HG03196 (cell line): ENCODE measurements at regions not wholly inside any gene's neighbourhood (a gene's known extent, or its start where the extent isn't known, plus 50 kb on each side); places are given as distances from the start of the nearest gene placed in this dataset.

Source experiments
- ATAC-seq: cut with Tn5 transposase; IDR thresholded peaks from one replicate; pipeline ENCODE4 v1.9.1; 2021; ENCODE audit not compliant: unreplicated experiment

- no peak for ATAC-seq
Measured at GRCh38 chr4:15364183-15364582, 63.6 kb upstream of the C1QTNF7 start.

- no peak for ATAC-seq
Measured at GRCh38 chr4:15365641-15366040, 62.2 kb upstream of the C1QTNF7 start.

GRCh38 chr4:15366721-15367120 is 61.1 kb upstream of the C1QTNF7 start:
- no peak for ATAC-seq

DNA sequence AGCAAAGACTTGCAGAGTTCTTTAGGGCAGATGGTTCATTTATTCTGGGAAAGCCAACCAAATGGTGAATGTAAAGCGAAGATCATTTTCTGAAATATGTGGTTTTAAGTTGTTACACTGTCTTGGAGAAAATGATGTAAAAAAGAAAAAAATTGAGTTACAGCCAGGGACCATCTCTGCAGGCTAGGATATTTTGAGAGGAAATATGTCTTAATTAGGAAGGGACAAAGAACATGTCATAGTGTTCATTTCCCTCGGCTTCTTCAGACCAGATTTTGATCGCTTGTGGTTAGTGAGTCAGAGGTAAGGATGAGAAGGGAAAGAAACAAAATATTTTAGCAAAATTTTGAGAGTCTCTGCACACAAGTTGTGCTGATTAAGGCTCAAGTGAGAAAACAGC is 59.0 kb upstream of the C1QTNF7 start:
- no peak for ATAC-seq

GRCh38 chr4:15370296-15370695 is 57.5 kb upstream of the C1QTNF7 start:
- ATAC-seq = no peak

GRCh38 chr4:15373363-15373762 is 54.5 kb upstream of the C1QTNF7 start:
- ATAC-seq = no peak

- no peak for ATAC-seq
Measured at GRCh38 chr4:15374656-15375055, 53.2 kb upstream of the C1QTNF7 start.

DNA sequence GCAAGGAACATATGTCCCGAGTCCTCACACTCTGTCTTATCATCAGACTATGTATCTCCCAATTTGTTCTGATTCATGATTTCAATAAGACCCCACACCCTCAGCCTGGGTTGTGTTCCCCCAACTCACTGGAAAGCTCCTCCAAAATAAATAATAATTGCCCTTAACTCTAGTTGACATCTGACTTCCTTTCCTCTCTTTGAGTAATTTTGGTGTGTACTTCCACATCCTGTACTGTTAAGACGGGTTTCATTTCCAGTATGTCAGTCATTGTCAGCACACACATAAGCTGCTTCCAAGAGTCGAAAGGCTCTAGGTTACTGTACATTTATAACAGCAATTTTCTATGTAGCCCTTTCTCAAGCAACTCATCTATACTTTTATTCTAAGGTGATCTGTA is 52.2 kb upstream of the C1QTNF7 start:
- no peak for ATAC-seq

GRCh38 chr4:15376145-15376544 is 51.7 kb upstream of the C1QTNF7 start:
- ATAC-seq = no peak

DNA sequence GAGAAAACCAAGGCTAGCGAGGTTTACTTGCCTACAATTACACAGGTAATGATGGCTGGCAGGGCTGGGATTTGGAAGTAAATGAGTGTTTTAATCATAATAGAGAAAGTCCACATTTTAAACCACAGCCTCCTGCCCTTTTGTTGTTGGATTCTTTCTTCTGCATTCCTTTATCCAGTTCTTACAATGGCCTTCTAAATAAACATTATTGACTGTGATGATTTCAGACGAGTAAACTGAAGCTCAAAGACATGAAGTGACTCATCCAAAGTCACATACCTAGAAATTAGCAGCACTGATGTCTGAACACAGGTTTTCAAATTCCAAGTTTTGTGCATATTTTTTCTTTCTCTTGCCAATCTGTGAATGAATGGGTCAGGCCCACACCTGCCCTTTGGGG is 51.2 kb upstream of the C1QTNF7 start:
- no peak for ATAC-seq
